SU-DHL-6 (cell line): ENCODE measurements at regions not wholly inside any gene's neighbourhood (a gene's known extent, or its start where the extent isn't known, plus 50 kb on each side); places are given as distances from the start of the nearest gene placed in this dataset.

ENCODE experiments used
- EZH2phosphoT487 ChIP-seq: fragments of 200-600 bp; sonication (generic), shearing (Covaris generic); conservative IDR thresholded peaks from 2 replicates; pipeline ENCODE4 v1.6.1; 2018; ENCODE audit warnings: mild to moderate bottlenecking, antibody characterized with exemption, low read length, moderate library complexity, mixed read lengths
- TF ChIP-seq, protein P1 (sequence below): fragments of 200-600 bp; sonication (generic); IDR thresholded peaks from one replicate; pipeline ENCODE4 v1.5.1; 2017; ENCODE audit warnings: antibody characterized with exemption, mild to moderate bottlenecking, low read length, moderate library complexity; ENCODE audit not compliant: insufficient read depth, poor library complexity, severe bottlenecking

DNA sequence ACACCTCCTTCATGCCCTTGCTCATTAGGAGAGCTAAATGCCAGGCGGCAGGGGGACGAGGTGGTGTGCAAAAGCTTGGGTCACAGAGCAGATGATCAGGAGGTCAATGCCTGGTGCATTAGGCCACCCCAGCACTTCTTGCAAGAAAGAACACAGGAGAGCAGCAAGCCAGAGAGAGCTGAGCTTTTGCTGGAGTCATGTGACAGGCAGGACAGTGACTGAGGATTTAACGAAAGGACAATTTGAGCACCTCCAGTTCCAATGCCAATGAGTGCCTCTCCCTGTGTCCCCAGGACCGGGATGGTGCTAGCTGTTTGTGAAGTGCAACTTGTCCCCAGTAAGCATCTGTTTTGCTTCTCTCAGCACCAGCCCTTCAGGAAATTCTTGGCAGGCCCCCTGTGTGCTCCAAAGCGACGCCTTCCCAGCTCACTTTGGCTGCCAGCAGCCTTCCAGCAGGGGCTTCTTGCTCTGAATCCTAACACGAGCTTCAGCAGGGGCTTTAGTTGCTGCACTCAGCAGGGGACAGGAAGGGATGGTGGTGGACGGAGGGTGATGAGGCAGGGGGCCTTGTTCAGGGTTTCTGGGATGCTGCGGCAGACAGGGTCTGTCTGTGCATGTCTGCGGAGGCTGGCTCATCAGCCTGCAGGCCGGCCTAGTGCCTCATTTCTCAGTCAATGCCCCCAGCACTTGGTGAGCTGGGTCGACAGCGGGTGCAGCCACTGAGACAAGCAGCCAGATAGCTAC lies 368.1 kb downstream of the RPS24 start:
- no peak for TF ChIP-seq EZH2phosphoT487
- TF ChIP-seq, protein P1, sequence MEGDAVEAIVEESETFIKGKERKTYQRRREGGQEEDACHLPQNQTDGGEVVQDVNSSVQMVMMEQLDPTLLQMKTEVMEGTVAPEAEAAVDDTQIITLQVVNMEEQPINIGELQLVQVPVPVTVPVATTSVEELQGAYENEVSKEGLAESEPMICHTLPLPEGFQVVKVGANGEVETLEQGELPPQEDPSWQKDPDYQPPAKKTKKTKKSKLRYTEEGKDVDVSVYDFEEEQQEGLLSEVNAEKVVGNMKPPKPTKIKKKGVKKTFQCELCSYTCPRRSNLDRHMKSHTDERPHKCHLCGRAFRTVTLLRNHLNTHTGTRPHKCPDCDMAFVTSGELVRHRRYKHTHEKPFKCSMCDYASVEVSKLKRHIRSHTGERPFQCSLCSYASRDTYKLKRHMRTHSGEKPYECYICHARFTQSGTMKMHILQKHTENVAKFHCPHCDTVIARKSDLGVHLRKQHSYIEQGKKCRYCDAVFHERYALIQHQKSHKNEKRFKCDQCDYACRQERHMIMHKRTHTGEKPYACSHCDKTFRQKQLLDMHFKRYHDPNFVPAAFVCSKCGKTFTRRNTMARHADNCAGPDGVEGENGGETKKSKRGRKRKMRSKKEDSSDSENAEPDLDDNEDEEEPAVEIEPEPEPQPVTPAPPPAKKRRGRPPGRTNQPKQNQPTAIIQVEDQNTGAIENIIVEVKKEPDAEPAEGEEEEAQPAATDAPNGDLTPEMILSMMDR = no peak
